H7 (cell line): ENCODE measurements at regions not wholly inside any gene's neighbourhood (a gene's known extent, or its start where the extent isn't known, plus 50 kb on each side); places are given as distances from the start of the nearest gene placed in this dataset.
"Not testable (repeated sequence)": the region's sequence is repeated elsewhere in the genome, so short reads cannot be mapped to it uniquely, and the experiment has no call there.

Experiments used
- DNase-seq: peaks from one replicate; pipeline ENCODE4 v3.0.0; 2012
- H3K27me3 ChIP-seq: 2 replicates; pipeline ENCODE4 v1.6.0; 2011; ENCODE audit warnings: mild to moderate bottlenecking, low read length; ENCODE audit not compliant: control insufficient read depth, insufficient read depth
- H3K36me3 ChIP-seq: replicated peaks from 2 replicates; pipeline ENCODE4 v1.5.1; 2011; ENCODE audit warnings: low read length; ENCODE audit not compliant: control insufficient read depth, insufficient read depth
- H3K4me3 ChIP-seq: 2 replicates; pipeline ENCODE4 v1.5.1; 2011; ENCODE audit warnings: low read depth, mild to moderate bottlenecking, control low read depth, low read length, moderate library complexity; ENCODE audit not compliant: insufficient read depth

- not testable (repeated sequence) for H3K36me3 ChIP-seq, H3K4me3 ChIP-seq, H3K27me3 ChIP-seq, DNase-seq
These were observed 438.9 kb downstream of the TMEM182 start for GRCh38 chr2:103200774-103201173.

DNA sequence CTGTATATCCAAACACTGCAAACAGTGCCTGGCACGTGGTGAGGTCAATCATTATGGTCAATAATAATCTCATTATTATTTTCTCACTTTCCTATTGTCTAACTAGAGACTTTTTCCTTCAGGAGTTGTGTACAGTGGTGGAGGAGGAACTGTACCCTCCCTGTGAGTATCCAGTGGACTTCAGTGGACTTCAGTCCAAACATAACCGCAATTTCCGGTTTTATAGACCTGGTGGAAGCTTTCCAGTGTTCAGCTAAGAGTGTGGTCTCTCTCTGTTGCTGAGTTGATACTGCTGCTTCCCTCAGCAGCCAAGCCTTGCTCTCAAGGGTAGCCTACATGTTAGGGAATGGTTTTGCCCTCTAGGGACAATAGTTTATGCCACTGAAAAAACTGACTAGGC lies 447.1 kb downstream of the TMEM182 start:
- no peaks in the 10 kb centered on the region for H3K27me3 ChIP-seq
- no peak overlapping the region for H3K4me3 ChIP-seq
- no peak for DNase-seq
- no peaks in the 10 kb centered on the region for H3K36me3 ChIP-seq

- no peak for DNase-seq
These were observed 451.3 kb downstream of the TMEM182 start for GRCh38 chr2:103213028-103213542.

GRCh38 chr2:103218516-103218915 lies 456.7 kb downstream of the TMEM182 start:
- no peaks in the 10 kb centered on the region for H3K36me3 ChIP-seq
- no peaks in the 10 kb centered on the region for H3K27me3 ChIP-seq
- DNase-seq: no peak
- no peak overlapping the region for H3K4me3 ChIP-seq

More at GRCh38 chr2:103213028-103213542, 451.3 kb downstream of the TMEM182 start:
- no peak overlapping the region for H3K4me3 ChIP-seq
- no peaks in the 10 kb centered on the region for H3K36me3 ChIP-seq
- H3K27me3 ChIP-seq: no peaks in the 10 kb centered on the region

GRCh38 chr2:103219398-103219797 lies 457.6 kb downstream of the TMEM182 start:
- no peaks in the 10 kb centered on the region for H3K27me3 ChIP-seq
- H3K36me3 ChIP-seq: no peaks in the 10 kb centered on the region
- no peak for DNase-seq
- H3K4me3 ChIP-seq: no peak overlapping the region

GRCh38 chr2:103222969-103223368 lies 461.1 kb downstream of the TMEM182 start:
- no peak for DNase-seq
- no peaks in the 10 kb centered on the region; the same call in 1 of the 2 replicates for H3K36me3 ChIP-seq
- H3K4me3 ChIP-seq: no peak overlapping the region
- H3K27me3 ChIP-seq: no peaks in the 10 kb centered on the region

GRCh38 chr2:103230796-103231195 lies 469.0 kb downstream of the TMEM182 start:
- no peak for DNase-seq
- Histone ChIP-seq H3K4me3 (no peak overlapping the region), H3K36me3 (no peaks in the 10 kb centered on the region; the same call in 1 of the 2 replicates), H3K27me3 (no peaks in the 10 kb centered on the region)

GRCh38 chr2:103232865-103233264 lies 471.0 kb downstream of the TMEM182 start:
- Histone ChIP-seq H3K27me3 (no peaks in the 10 kb centered on the region), H3K4me3 (no peak overlapping the region), H3K36me3 (no peaks in the 10 kb centered on the region)
- no peak for DNase-seq

DNA sequence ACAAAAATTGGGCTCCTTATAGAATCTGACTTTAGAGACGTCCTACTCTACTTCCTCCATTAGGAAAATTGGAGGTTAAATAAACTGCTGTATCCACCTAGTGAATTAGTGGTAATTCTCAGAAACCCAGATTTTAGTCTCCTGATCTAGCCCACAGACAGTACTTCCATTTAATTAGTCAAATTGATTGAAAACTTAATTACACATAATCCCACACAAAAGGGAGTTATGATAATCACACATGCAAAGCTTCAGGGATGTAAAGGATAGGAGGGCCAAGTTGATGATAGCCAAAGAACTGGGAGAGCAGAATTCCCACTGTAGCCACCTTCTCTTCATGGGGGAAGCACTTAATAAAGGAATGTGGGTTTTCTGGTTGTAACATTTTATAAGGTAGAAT lies 471.9 kb downstream of the TMEM182 start:
- H3K27me3 ChIP-seq: no peaks in the 10 kb centered on the region
- H3K36me3 ChIP-seq: no peaks in the 10 kb centered on the region
- no peak overlapping the region for H3K4me3 ChIP-seq
- no peak for DNase-seq

GRCh38 chr2:103235283-103235682 lies 473.5 kb downstream of the TMEM182 start:
- Histone ChIP-seq H3K4me3 (no peak overlapping the region), H3K27me3 (no peaks in the 10 kb centered on the region), H3K36me3 (no peaks in the 10 kb centered on the region)
- no peak for DNase-seq

GRCh38 chr2:103249462-103249861 lies 487.6 kb downstream of the TMEM182 start:
- Histone ChIP-seq H3K36me3 (no peaks in the 10 kb centered on the region), H3K4me3 (no peak overlapping the region), H3K27me3 (no peaks in the 10 kb centered on the region)
- no peak for DNase-seq

- Histone ChIP-seq H3K27me3 (no peaks in the 10 kb centered on the region), H3K36me3 (no peaks in the 10 kb centered on the region), H3K4me3 (no peak overlapping the region)
- DNase-seq: no peak
These were observed 490.9 kb downstream of the TMEM182 start for GRCh38 chr2:103252781-103253180.

DNA sequence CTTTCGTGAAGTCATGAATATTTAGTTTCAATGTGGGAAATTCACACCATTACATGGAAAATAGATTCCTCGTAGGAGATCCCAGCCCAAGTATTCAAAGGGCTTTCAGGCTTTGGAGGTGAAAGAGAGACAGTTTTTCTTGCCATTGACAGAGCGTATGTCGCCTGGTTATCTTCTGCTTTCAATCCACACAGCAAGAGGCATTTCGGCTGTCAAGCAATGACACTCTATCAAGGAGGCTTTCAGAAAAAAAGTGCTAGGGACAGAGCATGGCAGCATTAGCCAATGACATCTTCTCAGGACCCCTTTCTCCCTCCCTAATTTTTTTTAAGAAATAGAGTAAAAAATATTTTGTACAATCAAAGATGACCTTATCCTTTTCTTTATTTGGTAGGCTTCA lies 492.8 kb downstream of the TMEM182 start:
- Histone ChIP-seq H3K27me3 (no peaks in the 10 kb centered on the region), H3K36me3 (no peaks in the 10 kb centered on the region), H3K4me3 (no peak overlapping the region)
- no peak for DNase-seq

GRCh38 chr2:103264058-103264768 lies 502.4 kb downstream of the TMEM182 start:
- DNase-seq: no peak
- Histone ChIP-seq H3K27me3 (no peaks in the 10 kb centered on the region), H3K4me3 (no peak overlapping the region), H3K36me3 (no peaks in the 10 kb centered on the region)

GRCh38 chr2:103265521-103265920 lies 503.7 kb downstream of the TMEM182 start:
- Histone ChIP-seq H3K36me3 (no peaks in the 10 kb centered on the region), H3K4me3 (no peak overlapping the region), H3K27me3 (no peaks in the 10 kb centered on the region)
- DNase-seq: no peak
